ENCODE measurements at regions not wholly inside any gene's neighbourhood (a gene's known extent, or its start where the extent isn't known, plus 50 kb on each side); places are given as distances from the start of the nearest gene placed in this dataset.

DNA sequence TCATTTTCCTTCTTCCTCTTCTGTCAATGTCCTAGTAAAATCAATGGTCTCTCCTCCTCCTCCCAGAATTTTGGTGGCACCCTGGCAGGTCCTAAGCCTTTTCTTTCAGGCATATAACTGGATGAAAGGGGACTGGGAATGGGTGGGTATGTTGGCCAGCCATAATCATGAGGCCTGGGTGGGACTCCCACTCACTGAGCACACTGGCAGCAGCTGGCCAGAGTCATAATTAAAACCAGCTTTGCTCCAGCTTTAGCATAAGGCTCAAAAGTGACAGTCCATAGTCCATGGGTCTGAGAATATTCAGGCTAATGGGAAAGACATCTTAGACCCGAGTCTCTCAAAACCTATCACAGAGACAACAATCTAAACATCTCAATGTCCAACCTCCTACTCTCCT, 190.0 kb upstream of the BTBD3 start:
- TF ChIP-seq POLR2A (IDR thresholded peaks at IDR 0.05; ENCODE audit: low read depth) (no peak), POLR2AphosphoS5 (IDR thresholded peaks at IDR 0.05) (no peak), EP300 (IDR thresholded peaks at IDR 0.05) (no peak)
- TF ChIP-seq, protein P1, sequence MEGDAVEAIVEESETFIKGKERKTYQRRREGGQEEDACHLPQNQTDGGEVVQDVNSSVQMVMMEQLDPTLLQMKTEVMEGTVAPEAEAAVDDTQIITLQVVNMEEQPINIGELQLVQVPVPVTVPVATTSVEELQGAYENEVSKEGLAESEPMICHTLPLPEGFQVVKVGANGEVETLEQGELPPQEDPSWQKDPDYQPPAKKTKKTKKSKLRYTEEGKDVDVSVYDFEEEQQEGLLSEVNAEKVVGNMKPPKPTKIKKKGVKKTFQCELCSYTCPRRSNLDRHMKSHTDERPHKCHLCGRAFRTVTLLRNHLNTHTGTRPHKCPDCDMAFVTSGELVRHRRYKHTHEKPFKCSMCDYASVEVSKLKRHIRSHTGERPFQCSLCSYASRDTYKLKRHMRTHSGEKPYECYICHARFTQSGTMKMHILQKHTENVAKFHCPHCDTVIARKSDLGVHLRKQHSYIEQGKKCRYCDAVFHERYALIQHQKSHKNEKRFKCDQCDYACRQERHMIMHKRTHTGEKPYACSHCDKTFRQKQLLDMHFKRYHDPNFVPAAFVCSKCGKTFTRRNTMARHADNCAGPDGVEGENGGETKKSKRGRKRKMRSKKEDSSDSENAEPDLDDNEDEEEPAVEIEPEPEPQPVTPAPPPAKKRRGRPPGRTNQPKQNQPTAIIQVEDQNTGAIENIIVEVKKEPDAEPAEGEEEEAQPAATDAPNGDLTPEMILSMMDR (IDR thresholded peaks at IDR 0.05): no peak
